ENCODE measurements at regions not wholly inside any gene's neighbourhood (a gene's known extent, or its start where the extent isn't known, plus 50 kb on each side); places are given as distances from the start of the nearest gene placed in this dataset.

DNA sequence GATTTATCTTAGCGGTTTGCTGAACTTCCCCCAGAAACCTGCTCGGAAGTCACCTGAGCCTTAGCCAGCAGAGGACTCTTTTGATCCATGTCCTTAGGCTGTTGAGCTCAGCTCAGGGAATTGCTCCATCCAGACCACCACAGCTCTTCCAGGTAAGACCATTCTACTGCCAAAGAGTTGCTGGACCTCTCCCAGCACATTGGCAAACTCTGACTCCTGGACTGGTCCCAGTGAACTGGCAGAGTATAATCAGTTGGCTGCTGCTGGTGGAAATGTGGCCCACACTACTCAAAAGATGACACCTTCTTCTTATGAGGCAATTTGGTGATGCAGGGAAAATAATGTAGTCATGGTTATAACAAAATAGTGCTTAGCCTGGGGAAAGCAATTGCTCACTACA, 308.8 kb upstream of the FIGN start:
- TF ChIP-seq CTCF (IDR thresholded peaks at IDR 0.05), result no peak
- TF ChIP-seq POLR2A (IDR thresholded peaks at IDR 0.05), result no peak
